GM19351 (cell line): ENCODE measurements at regions not wholly inside any gene's neighbourhood (a gene's known extent, or its start where the extent isn't known, plus 50 kb on each side); places are given as distances from the start of the nearest gene placed in this dataset.
"Not testable (repeated sequence)": the region's sequence is repeated elsewhere in the genome, so short reads cannot be mapped to it uniquely, and the experiment has no call there.

ENCODE experiments used
- ATAC-seq: cut with Tn5 transposase; IDR thresholded peaks from one replicate; pipeline ENCODE4 v1.9.1; 2021; ENCODE audit warnings: mild to moderate bottlenecking, moderate library complexity; ENCODE audit not compliant: unreplicated experiment

DNA sequence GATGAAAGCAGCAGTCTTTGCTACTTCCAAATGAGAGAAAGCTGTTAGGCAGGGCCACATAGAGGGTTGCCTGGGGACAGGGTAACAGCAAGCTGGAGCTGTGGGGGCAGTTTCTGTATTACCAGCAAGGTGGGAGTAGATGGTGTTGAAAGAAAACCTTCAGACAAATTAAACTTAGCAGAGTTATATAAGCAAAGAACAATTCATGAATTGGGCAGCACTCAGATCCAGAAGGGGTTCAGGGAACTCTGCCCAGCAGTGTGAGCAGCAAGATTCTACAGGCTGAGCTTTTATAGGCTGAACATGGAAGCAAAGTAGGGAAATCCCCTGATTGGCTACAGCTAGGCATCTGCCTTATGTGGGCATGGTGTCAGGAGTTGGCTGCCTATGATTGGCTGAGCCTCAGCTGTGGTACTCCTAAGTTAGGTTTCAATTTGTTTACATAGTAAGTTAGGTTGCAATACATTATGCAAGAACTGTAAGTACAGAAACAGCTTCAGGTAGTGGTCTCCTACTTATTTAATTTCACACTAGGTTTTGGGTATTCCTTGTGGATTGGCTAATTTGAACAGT is 64.1 kb upstream of the TMPRSS2 start:
- no peak for ATAC-seq

DNA sequence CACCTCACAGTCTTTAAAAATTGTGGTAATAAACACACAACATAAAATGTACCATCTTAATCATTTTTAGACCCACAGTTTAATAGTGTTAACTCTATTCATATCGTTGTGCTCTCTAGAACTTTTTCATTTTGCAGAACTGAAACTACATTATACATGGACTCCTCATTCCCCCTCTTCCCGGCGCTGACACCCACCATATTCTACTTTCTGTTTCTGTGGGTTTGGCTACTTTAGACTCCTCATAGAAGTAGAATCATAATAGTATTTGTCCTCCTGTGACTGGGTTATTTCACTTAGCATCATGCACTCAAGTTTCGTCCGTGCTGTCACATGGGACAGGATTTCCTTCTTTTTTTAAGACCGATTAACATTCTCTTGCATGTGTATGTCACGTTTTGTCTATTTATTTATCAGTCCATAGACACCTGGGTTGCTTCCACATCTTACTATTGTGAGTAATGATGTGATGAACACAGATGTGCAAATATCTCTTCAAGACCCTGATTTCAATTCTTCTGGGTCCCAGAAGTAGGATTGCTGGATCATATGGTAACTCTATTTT is 62.9 kb upstream of the TMPRSS2 start:
- peak; percentile 98 for ATAC-seq

DNA sequence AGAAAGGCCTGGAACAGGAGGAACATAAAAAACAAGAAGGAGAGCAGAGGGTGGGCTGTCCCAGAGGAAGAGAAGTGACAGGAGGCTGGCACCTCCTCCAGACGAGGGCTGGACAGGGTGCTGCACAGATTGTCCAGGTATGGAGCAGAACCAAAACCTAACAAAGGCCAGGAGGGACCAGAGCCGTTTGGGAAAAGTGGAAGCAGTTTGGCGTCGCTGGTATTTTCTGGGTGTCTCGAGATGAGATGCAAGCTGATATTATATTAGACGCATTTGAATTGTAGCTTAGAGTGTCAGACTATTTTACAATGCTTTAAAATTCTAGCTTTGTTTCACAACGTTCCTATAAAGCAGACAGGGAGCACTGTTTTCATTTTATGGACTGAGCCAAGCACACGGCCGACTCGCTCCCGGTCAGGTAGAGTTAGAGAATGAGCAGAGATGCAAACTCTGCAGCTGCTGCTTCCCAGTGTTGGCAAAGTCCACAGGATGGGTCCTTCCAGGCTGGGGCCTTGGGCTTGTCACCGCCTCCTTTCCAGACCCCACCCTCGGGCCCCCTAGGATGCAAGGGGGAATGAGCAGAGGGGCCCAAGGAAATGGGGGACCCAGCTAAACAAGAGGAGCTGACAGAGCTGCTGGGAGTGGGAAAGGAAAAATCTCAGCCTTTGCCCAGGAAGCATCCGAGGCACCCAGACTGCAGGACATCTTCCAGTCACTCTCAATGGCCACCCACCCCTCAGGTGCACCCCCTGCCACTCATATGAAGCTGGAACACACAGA is 60.8 kb upstream of the TMPRSS2 start:
- ATAC-seq: no peak

DNA sequence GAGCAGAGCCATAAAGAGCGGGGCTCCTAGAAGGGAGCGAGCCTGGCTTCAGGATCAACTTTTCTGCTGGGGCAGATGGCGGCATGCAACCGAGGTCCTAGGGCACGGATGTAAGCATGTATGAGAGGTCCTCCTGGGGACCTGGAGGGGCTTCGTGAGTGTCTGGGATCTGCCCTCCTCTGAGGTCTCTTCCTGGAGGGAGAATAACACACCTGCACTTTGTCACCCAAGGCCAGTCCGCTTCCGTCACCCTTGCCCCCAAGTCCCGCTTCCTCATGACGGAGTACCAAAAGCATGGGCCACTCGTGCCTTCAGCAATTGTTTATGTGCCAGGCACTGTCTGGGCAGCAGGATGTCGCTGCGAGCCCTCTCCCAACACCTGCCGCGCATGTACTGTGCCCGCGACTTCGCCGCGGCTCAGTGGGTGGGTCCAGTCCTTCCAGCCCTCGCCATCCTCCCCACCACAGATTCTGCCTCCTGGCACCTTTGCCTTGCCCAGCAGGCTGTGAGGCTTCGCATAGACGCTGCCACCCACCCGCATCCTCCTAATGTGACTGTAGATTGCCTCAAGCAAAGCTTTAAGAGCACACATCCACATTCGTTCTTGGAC is 60.0 kb upstream of the TMPRSS2 start:
- ATAC-seq: no peak

DNA sequence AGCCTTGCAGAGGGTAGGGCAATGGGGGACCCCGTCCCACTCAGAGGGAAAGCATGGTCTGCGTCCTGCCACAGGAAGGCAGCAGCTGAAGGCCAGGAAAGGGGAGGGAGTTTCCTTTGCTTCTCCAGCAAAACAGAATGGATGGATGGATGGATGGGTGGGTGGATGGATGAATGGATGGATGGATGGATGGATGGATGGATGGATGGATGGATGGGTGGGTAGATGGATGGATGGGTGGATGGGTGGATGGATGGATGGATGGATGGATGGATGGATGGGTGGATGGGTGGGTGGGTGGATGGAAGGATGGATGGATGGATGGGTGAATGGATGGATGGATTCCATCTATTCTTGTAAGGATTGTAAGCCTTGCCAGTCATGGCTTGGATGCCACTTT is 59.3 kb upstream of the TMPRSS2 start:
- ATAC-seq: not testable (repeated sequence)

DNA sequence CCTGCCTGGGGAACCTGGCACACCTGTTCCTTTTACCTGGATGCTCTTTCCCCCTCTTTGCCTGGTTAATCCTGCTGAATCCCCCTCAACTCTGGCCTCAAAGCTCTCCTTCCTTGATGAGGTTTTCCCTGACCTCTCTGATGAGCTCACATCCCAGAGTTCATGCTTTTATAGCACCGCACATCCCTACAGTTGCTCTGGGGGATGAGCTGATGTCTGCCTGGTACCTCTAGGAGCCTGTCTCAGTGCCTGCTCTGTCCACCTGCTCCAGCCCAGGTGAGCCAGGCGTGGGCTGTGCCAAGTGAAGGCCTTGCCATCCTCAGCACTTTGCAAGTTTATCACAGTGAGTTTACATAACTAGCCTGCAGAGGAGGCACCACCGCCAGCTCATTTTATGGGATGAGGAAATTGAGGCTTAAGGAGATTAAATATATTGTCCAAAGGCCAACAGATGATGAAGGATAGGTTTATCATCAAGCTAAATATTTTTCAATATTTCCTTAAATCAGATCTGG is 58.6 kb upstream of the TMPRSS2 start:
- ATAC-seq: no peak

DNA sequence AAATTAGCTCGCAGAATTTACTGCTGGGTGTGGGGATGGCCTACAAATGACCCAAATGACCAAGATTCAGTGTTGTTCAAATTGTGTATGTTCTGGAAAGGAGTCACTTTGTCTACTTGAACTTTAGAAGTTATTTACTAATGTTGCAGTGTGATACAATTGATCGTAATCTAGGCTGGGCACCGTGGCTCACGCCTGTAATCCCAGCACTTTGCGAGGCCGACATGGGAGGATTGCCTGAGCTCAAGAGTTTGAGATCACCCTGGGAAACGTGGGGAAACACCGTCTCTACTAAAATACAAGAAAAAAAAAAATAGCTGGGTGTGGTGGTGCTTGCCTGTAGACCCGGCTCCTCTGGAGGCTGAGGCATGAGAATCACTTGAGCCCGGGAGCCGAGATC is 57.6 kb upstream of the TMPRSS2 start:
- ATAC-seq: no peak

DNA sequence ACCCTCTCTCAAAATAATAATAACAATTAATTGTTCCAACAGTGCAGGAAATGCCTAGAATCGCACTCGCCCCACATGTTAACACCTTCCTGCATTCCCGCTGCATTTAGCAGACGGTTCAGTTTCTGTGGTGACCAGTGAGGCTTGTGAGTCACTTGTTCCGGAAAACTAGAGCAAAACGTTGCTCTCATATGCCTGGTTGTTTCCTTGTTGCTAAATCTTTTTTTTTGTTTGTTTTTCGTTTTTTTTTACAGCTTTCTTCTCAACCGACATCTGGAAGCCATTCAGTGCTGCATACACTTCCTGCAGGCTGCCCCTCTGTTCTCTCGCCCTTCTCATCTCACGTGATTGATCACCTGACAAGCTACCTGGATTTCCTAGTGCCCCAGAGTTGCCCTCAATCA is 56.9 kb upstream of the TMPRSS2 start:
- ATAC-seq: no peak

DNA sequence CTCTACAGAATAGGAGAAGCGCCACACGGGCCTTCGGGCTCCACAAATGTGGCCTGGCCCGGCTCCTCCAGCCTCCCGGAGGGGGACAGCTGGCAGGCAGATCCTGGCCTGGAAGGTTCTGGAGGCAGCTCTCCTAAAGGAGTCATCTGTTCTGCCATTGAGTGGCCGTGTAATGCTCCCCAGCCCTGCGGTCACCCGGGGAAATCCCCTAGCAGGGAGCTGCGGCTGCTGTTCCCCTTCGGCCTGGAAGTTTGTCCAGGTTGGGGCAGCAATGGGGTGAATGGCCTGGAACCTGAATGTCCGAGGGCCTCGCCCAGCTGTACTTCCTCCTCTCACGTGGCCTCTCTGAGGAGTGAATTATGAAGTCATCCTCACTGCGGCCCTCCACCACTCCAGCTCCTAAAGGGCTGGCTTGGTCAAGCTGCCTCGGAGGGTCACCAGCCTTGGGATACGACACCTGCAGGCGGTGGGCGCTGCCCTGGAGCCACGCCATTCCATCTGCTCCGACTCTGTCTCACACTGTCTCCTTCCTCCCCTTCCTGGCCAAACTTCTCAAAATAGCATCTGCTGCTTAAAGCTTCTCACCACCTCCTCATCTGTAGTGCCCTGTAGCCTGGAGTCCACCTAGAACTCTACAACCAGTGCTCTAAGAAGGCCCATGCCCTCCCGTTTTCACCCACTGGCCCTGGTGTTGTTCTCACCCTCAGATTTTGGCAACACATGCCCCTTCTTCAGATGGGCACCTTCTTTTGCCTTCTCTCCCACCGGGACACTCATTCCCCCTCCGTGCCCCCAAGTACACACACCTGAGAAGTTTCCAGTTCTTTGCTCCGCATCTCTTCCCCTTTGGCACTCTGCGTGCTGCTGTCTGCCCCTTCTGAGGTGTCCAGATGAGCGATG is 54.4 kb upstream of the TMPRSS2 start:
- ATAC-seq: no peak

DNA sequence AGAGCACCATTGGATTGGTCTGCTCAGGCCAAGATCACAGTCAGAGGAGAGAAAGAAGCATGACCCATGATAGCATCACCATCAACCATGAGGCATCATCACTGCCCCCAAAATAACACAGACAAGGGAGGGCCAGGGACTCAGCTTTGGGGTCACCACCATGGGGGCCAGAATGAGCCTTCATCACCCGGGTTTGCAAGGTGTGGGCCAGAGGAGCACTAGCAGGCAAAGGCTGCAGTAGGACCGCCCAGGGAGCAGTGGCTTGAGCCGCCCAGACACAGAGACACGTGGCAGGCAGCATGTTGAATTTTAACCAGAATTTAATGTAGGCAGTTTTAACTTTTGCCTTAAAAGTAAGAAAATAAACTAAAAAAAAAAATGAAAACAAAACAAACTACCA is 53.7 kb upstream of the TMPRSS2 start:
- no peak for ATAC-seq

DNA sequence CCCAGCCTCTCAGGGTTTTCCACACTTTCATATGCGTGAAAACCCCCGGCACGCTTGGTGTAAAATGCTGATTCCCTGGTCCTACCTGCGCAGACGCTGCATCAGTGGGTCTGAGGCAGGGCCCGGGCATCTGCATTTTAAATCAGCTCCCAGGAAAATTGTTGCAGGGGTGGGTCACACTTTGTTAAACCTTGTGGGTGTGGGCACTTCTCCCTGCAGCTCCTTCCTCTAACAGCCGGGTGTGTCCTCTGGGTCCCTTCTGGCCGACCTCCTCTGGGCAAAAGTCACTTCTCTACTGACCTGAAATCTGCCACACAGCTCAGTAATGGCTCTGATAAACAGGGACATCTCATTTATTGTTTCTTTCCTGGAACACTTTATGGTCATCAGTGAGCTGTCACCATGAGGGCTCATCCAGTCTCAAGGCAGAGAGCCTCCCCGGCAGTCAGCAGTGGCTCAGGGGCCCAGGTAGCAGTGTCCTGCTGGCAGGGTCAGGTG is 52.8 kb upstream of the TMPRSS2 start:
- ATAC-seq: no peak

DNA sequence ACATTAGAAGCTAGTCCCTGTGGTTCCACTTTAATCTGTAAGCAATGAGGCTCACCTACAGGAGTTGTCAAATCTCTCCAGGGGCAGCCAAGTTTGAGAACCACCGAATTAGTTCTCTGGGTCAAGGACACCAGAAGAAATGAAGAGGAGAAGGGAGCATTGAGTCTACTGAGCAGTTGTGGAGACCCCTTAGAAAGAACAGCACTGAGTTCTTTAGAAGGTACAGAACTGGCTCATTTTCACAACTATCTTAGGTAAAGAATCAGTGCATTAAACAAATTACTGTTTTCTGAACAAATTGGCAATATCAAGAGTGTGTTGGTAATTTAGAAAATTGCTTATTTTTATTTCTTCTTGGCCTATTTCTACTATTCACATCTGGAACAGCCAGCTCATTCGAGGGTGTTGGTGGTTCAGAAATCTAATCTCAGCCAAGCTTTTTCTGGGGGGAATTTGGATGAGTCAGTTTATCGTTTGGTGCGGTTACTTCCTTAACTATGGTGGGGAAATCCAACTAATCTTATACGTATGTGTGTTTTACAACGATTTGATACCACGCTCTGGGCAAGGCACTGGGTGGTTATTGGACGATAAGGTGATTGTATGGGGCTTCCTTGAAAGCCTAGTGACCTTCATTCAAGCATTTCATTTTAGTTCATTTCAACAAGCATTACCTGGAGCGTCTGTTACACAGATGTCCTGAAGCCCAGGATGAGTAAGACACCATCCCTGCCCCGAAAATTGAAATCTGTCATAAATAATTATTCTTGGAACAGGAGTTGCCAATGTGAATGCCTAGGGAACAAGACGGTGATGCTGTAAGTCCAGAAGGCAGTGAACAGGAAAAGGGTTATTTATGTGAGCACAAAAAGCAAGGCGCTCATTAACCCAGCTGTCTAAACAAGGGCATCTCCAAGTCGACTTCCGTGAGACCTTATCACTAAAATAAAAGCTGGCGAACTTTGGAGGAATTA is 52.0 kb upstream of the TMPRSS2 start:
- peak; percentile 48 for ATAC-seq

DNA sequence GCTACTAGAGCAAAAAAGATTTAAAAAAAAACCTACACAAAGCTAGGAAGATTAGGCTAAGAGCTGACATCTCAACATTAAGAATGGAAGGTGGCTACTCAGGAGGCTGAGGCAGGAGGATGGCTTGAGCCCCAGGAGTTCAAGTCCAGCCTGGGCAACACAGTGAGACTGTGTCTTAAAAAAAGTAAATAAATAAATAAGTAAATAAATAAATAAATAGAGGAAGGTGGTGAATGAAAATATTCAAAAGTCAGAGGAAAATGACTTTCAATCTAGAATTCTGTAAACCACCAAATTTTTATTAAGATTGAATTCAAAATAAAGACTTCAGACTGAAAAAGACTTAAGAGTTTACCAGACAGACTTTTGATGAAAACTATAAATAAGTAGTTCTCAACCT is 50.9 kb upstream of the TMPRSS2 start:
- no peak for ATAC-seq

DNA sequence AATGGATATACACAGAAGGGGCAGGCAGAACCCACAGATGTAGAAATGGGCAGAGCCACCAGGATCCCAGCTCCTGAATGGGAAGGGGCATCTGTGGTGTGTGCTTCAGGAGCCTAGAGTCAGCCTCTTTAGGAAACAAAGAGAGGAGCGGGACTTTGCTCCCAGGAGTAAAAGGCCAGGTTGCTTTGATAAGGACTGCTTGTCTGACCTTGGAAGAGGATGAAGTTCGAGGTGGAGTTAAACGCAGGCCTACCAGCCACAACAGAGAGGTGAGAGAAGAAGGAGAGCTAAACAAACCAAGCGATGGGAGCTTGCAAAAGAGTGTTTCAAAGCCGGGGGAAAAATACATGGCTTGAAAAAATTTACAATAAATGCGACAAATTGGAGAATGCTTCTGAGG is 49.9 kb upstream of the TMPRSS2 start:
- ATAC-seq: no peak
